GM12891 (cell line): ENCODE measurements at regions not wholly inside any gene's neighbourhood (a gene's known extent, or its start where the extent isn't known, plus 50 kb on each side); places are given as distances from the start of the nearest gene placed in this dataset.

Experiments
- POLR2A ChIP-seq: IDR thresholded peaks from 2 replicates; pipeline ENCODE4 v1.6.1; 2011; ENCODE audit warnings: low read depth, low read length, control low read depth
- POLR2AphosphoS5 ChIP-seq: IDR thresholded peaks from 2 replicates; pipeline ENCODE4 v1.6.1; 2011; ENCODE audit warnings: low read depth, low read length, control low read depth
- POU2F2 ChIP-seq: IDR thresholded peaks from 2 replicates; pipeline ENCODE4 v1.6.1; 2011; ENCODE audit warnings: low read depth, mild to moderate bottlenecking, control low read depth, low read length, moderate library complexity
- SPI1 ChIP-seq: IDR thresholded peaks from 2 replicates; pipeline ENCODE4 v1.6.1; 2011; ENCODE audit warnings: low read depth, low read length, control low read depth
- TAF1 ChIP-seq: IDR thresholded peaks from 2 replicates; pipeline ENCODE4 v1.6.1; 2011; ENCODE audit warnings: low read depth, low read length, control low read depth

- TF ChIP-seq POLR2AphosphoS5 (no peak), POLR2A (no peak), POU2F2 (no peak), SPI1 (no peak), TAF1 (no peak)
These were observed 147.0 kb downstream of the CAVIN4 start for GRCh38 chr9:100724886-100725285.
